ENCODE measurements at regions not wholly inside any gene's neighbourhood (a gene's known extent, or its start where the extent isn't known, plus 50 kb on each side); places are given as distances from the start of the nearest gene placed in this dataset.
A peak's percentile ranks its signal among the peaks of the same experiment; 100 is the strongest.

- DNase-seq: no peak
Observed at GRCh38 chr4:38567457-38567856, 96.5 kb upstream of the KLF3 start.

- DNase-seq: peak; percentile 11
Observed at GRCh38 chr4:38568768-38569167, 95.2 kb upstream of the KLF3 start.

DNA sequence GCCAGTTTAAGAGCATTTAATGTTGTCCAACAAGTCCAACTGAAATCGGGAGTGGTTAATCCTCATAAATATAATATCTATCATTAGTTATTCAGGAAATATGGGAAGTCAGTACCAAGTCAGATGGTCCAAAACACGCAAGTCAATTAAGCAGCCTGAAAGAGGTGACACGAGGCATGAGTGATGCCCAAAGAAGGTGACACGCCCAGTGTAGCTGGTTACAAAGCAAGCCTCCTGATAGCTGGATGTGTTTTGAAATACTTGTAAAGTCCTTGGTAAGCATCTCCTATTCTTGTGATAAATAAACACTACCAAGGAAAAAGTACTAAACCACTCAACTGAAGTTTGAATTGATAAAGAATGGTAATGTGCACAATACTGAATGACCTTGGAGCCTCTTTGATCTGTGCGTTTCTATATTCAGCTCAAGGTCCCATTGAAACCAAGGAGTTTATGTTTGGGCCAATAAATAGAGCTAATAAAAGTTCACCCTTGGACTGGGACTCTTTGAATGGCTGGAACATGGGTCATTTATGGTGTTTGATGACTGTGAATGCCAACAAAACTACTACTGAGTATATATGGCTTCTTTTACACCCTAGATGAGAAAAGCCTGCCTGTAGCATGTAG, 93.2 kb upstream of the KLF3 start:
- DNase-seq: no peak

GRCh38 chr4:38572793-38573192, 91.2 kb upstream of the KLF3 start:
- no peak for DNase-seq

GRCh38 chr4:38574559-38575333, 89.3 kb upstream of the KLF3 start:
- peak; percentile 17 for DNase-seq

- no peak for DNase-seq
Observed at GRCh38 chr4:38576767-38577166, 87.2 kb upstream of the KLF3 start.

GRCh38 chr4:38577462-38577861, 86.5 kb upstream of the KLF3 start:
- DNase-seq: no peak

DNA sequence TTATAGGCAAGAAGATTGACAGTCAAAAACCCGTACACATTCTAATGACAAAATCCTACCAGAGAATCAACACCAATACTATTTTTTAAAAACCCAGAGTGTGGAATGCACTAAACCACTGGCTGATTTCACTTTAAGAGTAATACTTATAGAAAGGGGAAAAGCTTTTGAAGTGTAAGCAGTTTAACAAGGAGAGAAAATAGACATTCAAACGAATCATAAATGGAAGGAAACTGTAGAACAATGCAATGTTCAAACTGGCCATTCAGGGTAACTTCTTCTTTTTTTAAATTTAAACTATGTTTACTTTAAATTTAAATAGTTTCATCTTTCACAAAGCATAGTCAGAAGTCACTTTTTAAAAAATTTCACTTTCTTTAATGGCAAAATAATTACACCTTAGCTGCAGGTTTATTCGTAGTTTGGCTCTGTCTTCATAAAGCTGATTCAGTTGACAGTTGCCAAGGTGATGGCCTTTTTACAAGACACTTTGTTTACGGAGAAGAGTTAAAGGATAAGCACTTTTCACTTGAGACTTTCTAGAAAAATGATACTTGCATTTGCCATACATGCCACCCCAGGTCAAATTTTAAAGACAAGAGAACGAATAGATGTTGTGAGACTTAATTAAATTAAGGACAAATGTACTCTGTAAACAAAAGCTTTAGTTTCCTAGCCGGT, 82.4 kb upstream of the KLF3 start:
- DNase-seq: no peak

- DNase-seq: peak; percentile 40
Observed at GRCh38 chr4:38582445-38582844, 81.6 kb upstream of the KLF3 start.

GRCh38 chr4:38582889-38583470, 81.0 kb upstream of the KLF3 start:
- peak; percentile 90 for DNase-seq

DNA sequence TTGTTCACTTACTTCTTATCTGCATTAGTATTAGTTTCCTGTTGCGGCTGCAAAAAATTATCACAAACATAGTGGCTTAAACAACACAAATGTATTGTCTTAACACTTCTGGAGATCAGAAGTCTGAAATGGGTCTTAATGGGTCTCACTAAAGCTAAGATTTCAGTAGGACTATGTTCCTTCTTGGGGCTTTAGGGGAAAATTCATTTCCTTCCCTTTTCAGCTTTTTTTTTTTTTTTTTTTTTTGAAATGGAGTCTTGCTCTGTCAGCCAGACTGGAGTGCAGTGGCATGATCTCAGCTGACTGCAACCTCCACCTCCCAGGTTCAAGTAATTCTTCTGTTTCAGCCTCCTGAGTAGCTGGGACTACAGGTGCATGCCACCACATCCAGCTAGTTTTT, 78.1 kb upstream of the KLF3 start:
- peak; percentile 31 for DNase-seq

- DNase-seq: no peak
Observed at GRCh38 chr4:38587106-38587505, 76.9 kb upstream of the KLF3 start.

DNA sequence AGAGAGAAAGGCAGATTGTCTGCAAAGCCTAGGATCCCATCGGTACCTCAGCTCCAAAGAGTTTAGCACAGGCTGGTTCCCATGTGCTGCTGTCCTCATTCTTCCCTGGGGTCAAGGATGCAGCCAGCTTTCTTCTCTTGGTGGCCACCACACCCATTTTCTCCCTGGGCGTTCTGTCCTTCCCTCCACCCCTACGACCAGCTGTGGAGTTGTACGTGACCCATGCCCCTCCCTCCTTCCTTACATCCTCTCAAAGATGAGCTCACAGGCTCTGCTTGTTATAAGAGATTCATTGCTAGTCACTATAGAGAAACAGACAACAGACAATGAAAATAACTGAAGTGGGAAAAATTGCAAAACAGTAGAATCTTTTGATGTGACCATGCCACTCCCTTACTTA, 74.0 kb upstream of the KLF3 start:
- DNase-seq: no peak

DNA sequence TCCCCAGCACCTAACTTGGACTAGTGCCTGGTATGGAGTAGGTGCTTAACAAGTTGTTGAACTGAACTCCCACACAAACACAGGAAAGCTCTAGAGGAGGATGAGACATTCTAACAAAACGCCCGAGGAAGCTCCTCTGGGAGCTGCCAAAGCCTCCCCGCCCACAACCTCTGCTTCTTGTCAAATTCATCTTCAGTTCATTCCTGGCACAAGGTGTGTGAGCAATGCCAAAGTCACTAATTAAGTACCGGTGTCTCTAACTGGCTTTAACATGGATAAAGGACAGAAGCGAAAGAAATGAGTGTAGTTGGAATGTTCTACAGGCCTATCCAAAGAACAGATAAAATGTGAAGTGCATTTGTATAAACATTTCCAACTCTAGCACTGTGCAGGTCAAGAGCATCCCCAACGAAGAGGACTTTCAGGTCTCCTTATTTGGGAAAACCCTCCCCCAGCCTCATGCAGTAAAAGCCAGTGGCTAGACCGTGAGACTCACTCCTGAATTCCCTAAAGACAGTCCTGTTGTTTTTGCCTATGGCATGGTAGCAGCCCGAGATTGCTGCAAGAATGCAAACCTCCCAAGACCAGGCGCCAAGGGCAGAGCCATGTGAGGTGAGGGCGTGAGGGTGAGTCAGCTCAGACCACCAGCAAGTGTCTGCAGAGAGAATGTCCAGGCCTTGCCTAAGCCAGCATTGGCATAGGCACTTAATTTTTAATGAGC, 72.2 kb upstream of the KLF3 start:
- DNase-seq: no peak

- DNase-seq: no peak
Observed at GRCh38 chr4:38598489-38598888, 65.5 kb upstream of the KLF3 start.

DNA sequence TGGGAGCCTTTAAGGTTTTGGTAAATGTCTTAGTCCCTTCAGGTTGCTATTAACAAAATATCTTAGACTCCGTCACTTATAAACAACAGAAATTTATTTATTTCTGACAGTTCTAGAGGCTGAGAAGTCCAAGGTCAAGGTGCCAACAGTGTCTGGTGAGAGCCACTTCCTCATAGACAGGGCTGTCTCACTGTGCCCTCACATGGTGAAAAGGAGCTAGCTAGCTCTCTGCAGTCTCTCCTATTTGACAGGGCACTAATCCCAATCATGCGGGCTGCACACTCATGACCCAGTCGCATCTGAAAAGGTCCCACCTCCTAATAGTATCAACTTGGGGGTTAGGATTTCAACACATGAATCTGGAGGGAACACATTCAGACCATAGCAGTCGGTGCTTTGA, 63.4 kb upstream of the KLF3 start:
- peak; percentile 32 for DNase-seq

DNA sequence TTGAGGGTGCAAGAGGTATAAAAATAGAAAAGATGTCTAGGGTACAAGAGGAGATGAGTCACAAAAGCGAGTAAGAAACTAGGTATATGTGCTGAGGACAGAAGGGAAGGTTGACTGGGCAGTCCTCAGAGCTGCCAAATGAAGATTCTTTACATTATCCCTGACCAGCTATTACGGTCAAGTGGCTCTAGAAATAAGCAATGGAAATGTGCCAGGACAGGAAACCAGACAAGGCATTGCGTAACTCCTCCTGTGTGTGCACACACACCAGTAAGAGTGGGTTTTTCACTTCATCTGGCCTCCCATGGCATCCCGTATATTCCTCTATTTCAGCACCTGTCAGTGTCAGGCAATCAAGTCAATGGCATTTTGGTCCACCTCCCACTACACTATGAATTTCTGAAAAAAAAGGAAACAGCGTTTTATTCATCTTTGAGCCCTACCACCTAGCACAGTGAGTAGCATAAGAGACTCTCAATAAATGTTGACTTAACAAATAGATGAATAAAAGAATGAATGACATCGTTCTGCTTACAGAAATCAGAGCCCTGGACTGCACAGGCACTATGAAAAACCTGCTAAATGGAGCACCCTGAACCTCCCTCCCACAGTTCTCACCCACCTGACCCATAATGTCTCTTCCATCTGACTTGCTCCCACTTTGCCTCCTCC, 62.6 kb upstream of the KLF3 start:
- peak; percentile 64 for DNase-seq

DNA sequence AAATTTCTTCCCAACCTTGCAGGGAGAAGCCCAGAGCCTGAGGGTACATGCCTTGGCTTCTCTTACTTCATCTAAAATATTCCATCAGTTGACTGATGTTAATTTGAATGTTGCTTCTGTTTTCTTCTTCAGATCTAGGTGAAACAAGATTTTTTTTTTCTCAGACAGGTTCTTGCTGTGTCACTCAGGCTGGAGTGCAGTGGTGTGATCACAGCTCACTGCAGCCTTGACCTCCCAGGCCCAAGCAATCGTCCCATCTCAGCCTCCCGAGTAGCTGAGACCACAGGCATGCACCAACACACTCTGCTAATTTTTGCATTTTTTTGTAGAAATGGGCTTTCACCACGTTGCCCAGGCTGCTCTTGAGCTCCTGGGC, 62.1 kb upstream of the KLF3 start:
- DNase-seq: no peak

DNA sequence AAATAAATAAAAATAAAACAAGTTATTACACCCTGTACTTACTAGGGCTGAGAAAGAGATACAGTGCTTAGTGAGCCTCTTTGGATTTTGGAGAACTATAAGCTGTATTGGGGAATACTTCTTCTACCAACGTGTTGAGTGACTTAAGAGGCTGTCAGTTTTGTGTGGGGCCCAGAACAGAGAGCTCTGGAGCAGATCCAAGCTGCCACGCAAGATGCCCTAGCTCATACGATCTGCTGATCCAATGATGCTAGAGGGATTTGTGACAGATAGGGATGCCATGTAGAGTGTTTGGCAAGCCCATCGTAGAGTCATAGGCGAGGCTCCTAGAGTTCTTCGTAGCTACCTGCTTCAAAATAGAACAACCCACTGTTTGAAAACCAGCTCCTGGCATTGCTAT, 60.3 kb upstream of the KLF3 start:
- no peak for DNase-seq

- DNase-seq: no peak
Observed at GRCh38 chr4:38605181-38605752, 58.7 kb upstream of the KLF3 start.

- DNase-seq: no peak
Observed at GRCh38 chr4:38605753-38606586, 58.0 kb upstream of the KLF3 start.

- no peak for DNase-seq
Observed at GRCh38 chr4:38606587-38606905, 57.5 kb upstream of the KLF3 start.
